Panc1 (cell line): ENCODE measurements at regions not wholly inside any gene's neighbourhood (a gene's known extent, or its start where the extent isn't known, plus 50 kb on each side); places are given as distances from the start of the nearest gene placed in this dataset.
"Not testable (repeated sequence)": the region's sequence is repeated elsewhere in the genome, so short reads cannot be mapped to it uniquely, and the experiment has no call there.

Source experiments
- ATAC-seq: fragments of 200-7000 bp; cut with Tn5 transposase; 2 replicates; pipeline ENCODE4 v1.9.1; 2020; ENCODE audit warnings: mild to moderate bottlenecking, moderate library complexity
- BruUV-seq: library from RNA; stranded (reverse); fragments of 400-500 nt; replicated peaks from 2 replicates; lab custom pipeline; 2021; lab: Mats Ljungman, UMichigan
- CTCF ChIA-PET: fragments of 300-600 bp; sonication (Branson Sonifier 250); formaldehyde crosslinking; loops from one replicate; lab custom pipeline; 2022; ENCODE audit warnings: antibody characterized with exemption; lab: Charles Lee
- POLR2A ChIA-PET: fragments of 300-600 bp; sonication (Branson Sonifier 250); formaldehyde crosslinking; loops from one replicate; lab custom pipeline; 2022; ENCODE audit warnings: antibody characterized with exemption; lab: Charles Lee
- DNase-seq: peaks from one replicate; pipeline ENCODE4 v3.0.0-alpha.2; 2010; ENCODE audit warnings: low read depth, low spot score
- H3K27ac ChIP-seq: 2 replicates; pipeline ENCODE4 v1.5.1; 2011; ENCODE audit warnings: mild to moderate bottlenecking, low read length, inconsistent platforms
- H3K27me3 ChIP-seq: fragments of 200-500 bp; sonication (Bioruptor generic); 2 replicates; pipeline ENCODE4 v1.6.0; 2014; ENCODE audit warnings: low read length, inconsistent platforms; ENCODE audit not compliant: control insufficient read depth, insufficient read depth
- H3K36me3 ChIP-seq: fragments of 200-500 bp; sonication (Bioruptor generic); 2 replicates; pipeline ENCODE4 v1.5.1; 2014; ENCODE audit warnings: inconsistent platforms, mild to moderate bottlenecking, low read length, moderate library complexity; ENCODE audit not compliant: control insufficient read depth, insufficient read depth
- H3K4me1 ChIP-seq: 2 replicates; pipeline ENCODE4 v1.5.1; 2011; ENCODE audit warnings: inconsistent platforms, mild to moderate bottlenecking, low read length, moderate library complexity; ENCODE audit not compliant: control insufficient read depth, insufficient read depth
- H3K4me3 ChIP-seq, 2 experiments: 2 replicates each; pipeline ENCODE4 v1.5.1; 2011 to 2012; ENCODE audit warnings: low read depth in 2 of 2, low read length in 2 of 2, mild to moderate bottlenecking in 2 of 2, inconsistent platforms in 1 of 2, moderate library complexity in 1 of 2
- H3K9me3 ChIP-seq: fragments of 200-500 bp; sonication (Bioruptor generic); 2 replicates; pipeline ENCODE4 v1.5.1; 2014; ENCODE audit warnings: low read depth, mild to moderate bottlenecking, inconsistent platforms, low read length, moderate library complexity; ENCODE audit not compliant: control insufficient read depth, insufficient read depth
- POLR2AphosphoS5 ChIP-seq: IDR thresholded peaks from 2 replicates; pipeline ENCODE4 v1.6.1; 2012; ENCODE audit warnings: mild to moderate bottlenecking, low read depth, low read length, moderate library complexity
- SIN3A ChIP-seq: IDR thresholded peaks from 2 replicates; pipeline ENCODE4 v1.6.1; 2012; ENCODE audit warnings: low read depth, mild to moderate bottlenecking, low read length, moderate library complexity, borderline replicate concordance; ENCODE audit not compliant: insufficient read depth
- TCF7L2 ChIP-seq: IDR thresholded peaks from 2 replicates; pipeline ENCODE4 v1.6.1; 2011; ENCODE audit warnings: mild to moderate bottlenecking, low read depth, low read length, inconsistent platforms
- in situ Hi-C: cut with HindIII; loops from 2 replicates; pipeline ENCODE4 v1.10.0; 2016; ENCODE audit warnings: low sequenced_read_pairs, low pct_unique_long_range_greater_than_20kb
- intact Hi-C: fragments of 100-400 bp; cut with micrococcal nuclease; formaldehyde crosslinking; loops from one replicate; pipeline ENCODE4 v1.10.0; 2022; ENCODE audit not compliant: unreplicated experiment
- TF ChIP-seq, protein P1 (sequence below): fragments of 450-650 bp; IDR thresholded peaks from 2 replicates; pipeline ENCODE4 v1.5.1; 2017; ENCODE audit warnings: mild to moderate bottlenecking
- TF ChIP-seq, protein P2 (sequence below), 2 experiments: IDR thresholded peaks; 2 replicates each; pipeline ENCODE4 v1.6.1; 2011 to 2012; ENCODE audit warnings: low read depth in 2 of 2, control low read depth in 1 of 2, low read length in 1 of 2, mild to moderate bottlenecking in 1 of 2, moderate library complexity in 1 of 2; ENCODE audit not compliant: insufficient read depth in 1 of 2

DNA sequence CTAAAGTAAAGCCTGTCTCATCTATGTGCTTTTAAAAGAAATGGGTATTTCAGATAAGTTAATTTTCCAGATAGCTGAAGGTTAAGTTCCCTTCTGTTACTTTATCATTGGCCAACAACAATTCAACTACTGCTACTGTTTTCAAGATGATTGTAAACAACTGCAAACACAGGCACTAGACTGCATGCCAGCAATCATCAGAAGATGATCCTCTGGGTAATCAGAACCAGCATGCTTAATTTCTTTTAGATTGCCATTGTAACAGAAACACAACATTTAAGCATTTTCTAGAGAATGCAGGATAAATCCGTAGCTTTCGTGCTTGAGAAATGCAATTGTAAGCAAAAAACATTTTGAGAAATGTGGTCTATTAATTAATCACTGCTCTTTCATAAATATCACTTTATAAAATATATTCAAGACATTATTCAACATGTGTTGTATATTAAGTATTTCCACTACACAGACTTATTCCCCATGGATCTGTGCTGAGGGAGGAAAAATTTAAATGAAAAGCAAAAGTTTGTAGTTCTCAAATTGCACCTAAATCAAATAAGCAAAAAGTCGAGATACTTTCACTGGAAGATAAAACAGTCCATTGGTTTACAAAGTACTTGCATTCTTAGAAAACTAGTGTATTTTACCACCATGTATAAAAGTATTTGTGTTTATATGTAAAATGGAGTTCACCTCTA lies 133.7 kb downstream of the ATL2 start:
- no peaks in the 10 kb centered on the region for H3K4me1 ChIP-seq
- H3K36me3 ChIP-seq = no peaks in the 10 kb centered on the region
- no peak for TF ChIP-seq SIN3A
- TF ChIP-seq, protein P1, sequence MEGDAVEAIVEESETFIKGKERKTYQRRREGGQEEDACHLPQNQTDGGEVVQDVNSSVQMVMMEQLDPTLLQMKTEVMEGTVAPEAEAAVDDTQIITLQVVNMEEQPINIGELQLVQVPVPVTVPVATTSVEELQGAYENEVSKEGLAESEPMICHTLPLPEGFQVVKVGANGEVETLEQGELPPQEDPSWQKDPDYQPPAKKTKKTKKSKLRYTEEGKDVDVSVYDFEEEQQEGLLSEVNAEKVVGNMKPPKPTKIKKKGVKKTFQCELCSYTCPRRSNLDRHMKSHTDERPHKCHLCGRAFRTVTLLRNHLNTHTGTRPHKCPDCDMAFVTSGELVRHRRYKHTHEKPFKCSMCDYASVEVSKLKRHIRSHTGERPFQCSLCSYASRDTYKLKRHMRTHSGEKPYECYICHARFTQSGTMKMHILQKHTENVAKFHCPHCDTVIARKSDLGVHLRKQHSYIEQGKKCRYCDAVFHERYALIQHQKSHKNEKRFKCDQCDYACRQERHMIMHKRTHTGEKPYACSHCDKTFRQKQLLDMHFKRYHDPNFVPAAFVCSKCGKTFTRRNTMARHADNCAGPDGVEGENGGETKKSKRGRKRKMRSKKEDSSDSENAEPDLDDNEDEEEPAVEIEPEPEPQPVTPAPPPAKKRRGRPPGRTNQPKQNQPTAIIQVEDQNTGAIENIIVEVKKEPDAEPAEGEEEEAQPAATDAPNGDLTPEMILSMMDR = no peak
- TF ChIP-seq, protein P2, sequence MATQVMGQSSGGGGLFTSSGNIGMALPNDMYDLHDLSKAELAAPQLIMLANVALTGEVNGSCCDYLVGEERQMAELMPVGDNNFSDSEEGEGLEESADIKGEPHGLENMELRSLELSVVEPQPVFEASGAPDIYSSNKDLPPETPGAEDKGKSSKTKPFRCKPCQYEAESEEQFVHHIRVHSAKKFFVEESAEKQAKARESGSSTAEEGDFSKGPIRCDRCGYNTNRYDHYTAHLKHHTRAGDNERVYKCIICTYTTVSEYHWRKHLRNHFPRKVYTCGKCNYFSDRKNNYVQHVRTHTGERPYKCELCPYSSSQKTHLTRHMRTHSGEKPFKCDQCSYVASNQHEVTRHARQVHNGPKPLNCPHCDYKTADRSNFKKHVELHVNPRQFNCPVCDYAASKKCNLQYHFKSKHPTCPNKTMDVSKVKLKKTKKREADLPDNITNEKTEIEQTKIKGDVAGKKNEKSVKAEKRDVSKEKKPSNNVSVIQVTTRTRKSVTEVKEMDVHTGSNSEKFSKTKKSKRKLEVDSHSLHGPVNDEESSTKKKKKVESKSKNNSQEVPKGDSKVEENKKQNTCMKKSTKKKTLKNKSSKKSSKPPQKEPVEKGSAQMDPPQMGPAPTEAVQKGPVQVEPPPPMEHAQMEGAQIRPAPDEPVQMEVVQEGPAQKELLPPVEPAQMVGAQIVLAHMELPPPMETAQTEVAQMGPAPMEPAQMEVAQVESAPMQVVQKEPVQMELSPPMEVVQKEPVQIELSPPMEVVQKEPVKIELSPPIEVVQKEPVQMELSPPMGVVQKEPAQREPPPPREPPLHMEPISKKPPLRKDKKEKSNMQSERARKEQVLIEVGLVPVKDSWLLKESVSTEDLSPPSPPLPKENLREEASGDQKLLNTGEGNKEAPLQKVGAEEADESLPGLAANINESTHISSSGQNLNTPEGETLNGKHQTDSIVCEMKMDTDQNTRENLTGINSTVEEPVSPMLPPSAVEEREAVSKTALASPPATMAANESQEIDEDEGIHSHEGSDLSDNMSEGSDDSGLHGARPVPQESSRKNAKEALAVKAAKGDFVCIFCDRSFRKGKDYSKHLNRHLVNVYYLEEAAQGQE (IDR thresholded peaks at IDR 0.05; ENCODE audit: insufficient read depth in 1 of 2, low read depth in 2 of 2, low read length in 1 of 2) = no peak
- TF ChIP-seq POLR2AphosphoS5 = no peak
- no peak for TF ChIP-seq TCF7L2
- intact Hi-C loops (no loop called here), in situ Hi-C loops (no loop called here)
- no TSS peak for BruUV-seq
- ChIA-PET POLR2A (no interaction called here), CTCF (no interaction called here)
- H3K27me3 ChIP-seq = no peaks in the 10 kb centered on the region
- no peaks in the 10 kb centered on the region for H3K9me3 ChIP-seq
- no peak overlapping the region for H3K4me3 ChIP-seq
- ATAC-seq = no peak
- no peak overlapping the region for H3K27ac ChIP-seq
- no peak for DNase-seq

DNA sequence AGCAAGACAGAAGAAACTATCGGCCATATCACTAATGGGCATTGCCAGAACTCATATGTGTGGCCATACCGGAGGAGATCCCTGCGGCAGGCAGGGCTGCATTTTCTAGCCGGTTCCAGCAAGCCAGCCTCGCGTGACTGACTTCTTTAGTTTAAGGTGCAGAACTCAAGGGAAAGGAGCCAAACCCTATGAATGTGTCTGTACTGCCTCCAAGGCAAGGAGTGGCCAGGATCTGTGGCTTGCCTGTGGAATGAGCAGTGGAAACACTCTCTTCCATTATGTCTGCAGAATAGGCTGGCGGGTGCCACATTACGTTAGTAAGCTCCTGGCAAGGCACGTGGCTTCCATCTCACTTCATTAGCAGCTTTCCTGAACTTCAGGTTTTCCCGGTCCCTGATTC lies 137.6 kb downstream of the ATL2 start:
- BruUV-seq = no TSS peak
- no peak for ATAC-seq
- Histone ChIP-seq H3K4me3 (no peak overlapping the region), H3K9me3 (no peaks in the 10 kb centered on the region), H3K27ac (no peak overlapping the region), H3K27me3 (no peaks in the 10 kb centered on the region), H3K36me3 (no peaks in the 10 kb centered on the region), H3K4me1 (no peaks in the 10 kb centered on the region)
- ChIA-PET POLR2A (no interaction called here), CTCF (no interaction called here)
- DNase-seq = no peak
- in situ Hi-C loops (no loop called here), intact Hi-C loops (no loop called here)
- TF ChIP-seq, protein P1 = no peak
- TF ChIP-seq, protein P2 (IDR thresholded peaks at IDR 0.05; ENCODE audit: insufficient read depth in 1 of 2, low read depth in 2 of 2, low read length in 1 of 2) = no peak

DNA sequence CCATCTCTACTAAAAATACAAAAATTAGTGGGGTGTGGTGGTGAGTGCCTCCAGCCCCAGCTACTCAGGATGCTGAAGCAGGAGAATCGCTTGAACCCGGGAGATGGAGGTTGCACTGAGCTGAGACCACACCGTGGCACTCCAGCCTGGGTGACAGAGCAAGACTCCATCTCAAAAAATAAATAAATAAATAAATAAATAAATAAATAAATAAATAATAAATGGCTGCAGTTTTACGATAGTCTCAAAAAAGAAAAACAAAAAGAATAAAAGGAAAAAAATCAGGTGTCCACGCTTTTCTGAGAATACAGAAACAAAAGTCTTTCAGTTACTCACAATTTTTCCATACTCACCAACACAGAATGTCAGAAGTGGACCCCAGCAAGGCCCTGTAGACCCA lies 138.4 kb downstream of the ATL2 start:
- BruUV-seq, H3K36me3 ChIP-seq, H3K27ac ChIP-seq, in situ Hi-C loops, DNase-seq, H3K4me1 ChIP-seq, CTCF ChIA-PET, intact Hi-C loops, H3K9me3 ChIP-seq, H3K27me3 ChIP-seq, ATAC-seq, H3K4me3 ChIP-seq: not testable (repeated sequence)
- POLR2A ChIA-PET = interaction anchor here (0.7 kb wide), 1 partner anchor 283 kb away, joined by 3 read pairs; no protein-coding TSS in a partner anchor
